Spleen (tissue), 11 donors: ENCODE measurements at regions not wholly inside any gene's neighbourhood (a gene's known extent, or its start where the extent isn't known, plus 50 kb on each side); places are given as distances from the start of the nearest gene placed in this dataset.

Experiments used
- DNase-seq: peaks from one replicate; pipeline ENCODE4 v3.0.0-alpha.2; 2020
- H3K27ac ChIP-seq, 8 donors: fragments of 200-600 bp; sonication (generic) in 7 of 8; 1 replicate in 4 of 8; 2 replicates in 4 of 8; pipeline versions ENCODE4 v1.5.0 to v1.8.0; 2016 to 2021; ENCODE audit warnings: inconsistent platforms in 4 of 8, mild to moderate bottlenecking in 4 of 8, moderate library complexity in 1 of 8
- H3K27me3 ChIP-seq, 7 donors: fragments of 200-600 bp; sonication (generic) in 6 of 7; replicated peaks in 1 of 7; 1 replicate in 4 of 7; 2 replicates in 3 of 7; pipeline versions ENCODE4 v1.5.0 to v1.8.0; 2016 to 2021; ENCODE audit warnings: inconsistent platforms in 3 of 7, mild to moderate bottlenecking in 1 of 7
- H3K36me3 ChIP-seq, 6 donors: fragments of 200-600 bp; sonication (generic) in 5 of 6; 1 replicate in 4 of 6; 2 replicates in 2 of 6; pipeline versions ENCODE4 v1.5.0 to v1.8.0; 2016 to 2021; ENCODE audit warnings: inconsistent platforms in 2 of 6
- H3K4me1 ChIP-seq, 6 donors: fragments of 200-600 bp; sonication (generic) in 5 of 6; 1 replicate in 3 of 6; 2 replicates in 3 of 6; pipeline versions ENCODE4 v1.5.0 to v1.8.0; 2016 to 2021; ENCODE audit warnings: inconsistent platforms in 3 of 6
- H3K4me3 ChIP-seq, 8 donors: fragments of 200-600 bp; sonication (generic) in 7 of 8; 1 replicate in 4 of 8; 2 replicates in 4 of 8; pipeline versions ENCODE4 v1.5.0 to v1.8.0; 2016 to 2021; ENCODE audit warnings: inconsistent platforms in 4 of 8, mild to moderate bottlenecking in 4 of 8, moderate library complexity in 2 of 8
- H3K9me3 ChIP-seq, 8 donors: fragments of 200-600 bp; sonication (generic) in 7 of 8; 1 replicate in 4 of 8; 2 replicates in 4 of 8; pipeline versions ENCODE4 v1.5.0 to v1.8.0; 2016 to 2021; ENCODE audit warnings: inconsistent platforms in 4 of 8
- POLR2A ChIP-seq, 3 donors: fragments of 450-650 bp; IDR thresholded peaks; one replicate each; pipeline ENCODE4 v1.5.1; 2017; ENCODE audit warnings: antibody characterized with exemption in 3 of 3, mild to moderate bottlenecking in 1 of 3
- POLR2AphosphoS5 ChIP-seq, 3 donors: sonication (generic); formaldehyde crosslinking; IDR thresholded peaks; one replicate each; pipeline ENCODE4 v1.5.1; 2017; ENCODE audit warnings: antibody characterized with exemption in 3 of 3
- WGBS, 5 donors: extraction: QIAGEN DNeasy Blood & Tissue Kit in 3 of 5; methylation state at CpG; one replicate each; pipeline versions ENCODE4 v1.1.5 to v1.1.7; 2013 to 2018; 5-methylcytosine and 5-hydroxymethylcytosine counted together
- intact Hi-C: fragments of 100-400 bp; cut with DNase I; formaldehyde crosslinking; loops from one replicate; pipeline ENCODE4 v1.15.0; 2023; ENCODE audit warnings: low total_unique reads
- TF ChIP-seq, protein P1 (sequence below), 11 experiments: fragments of 200-600 bp in 7 of 11; fragments of 450-650 bp in 4 of 11; sonication (generic) in 4 of 11; IDR thresholded peaks in 8 of 11; conservative IDR thresholded peaks in 3 of 11; 1 replicate in 7 of 11; 2 replicates in 4 of 11; pipeline versions ENCODE4 v1.4.0 to v1.8.0; 2016 to 2021; ENCODE audit warnings: antibody characterized with exemption in 11 of 11, inconsistent platforms in 4 of 11, mild to moderate bottlenecking in 1 of 11
- donor health status: healthy with polysubstance abuse.
- donor health status: DM: no; HTN: no; CAD: no; lungs with moderate emphysema.
- donor health status: DM: no; HTN: no; CAD: no.
- donor health status: Bipolar disorder and iron deficiency.
- donor health status: healthy.
- donor health status: DM: no; HTN: no; CAD: no.
- donor health status: DM: yes; HTN: yes; CAD: no.

DNA sequence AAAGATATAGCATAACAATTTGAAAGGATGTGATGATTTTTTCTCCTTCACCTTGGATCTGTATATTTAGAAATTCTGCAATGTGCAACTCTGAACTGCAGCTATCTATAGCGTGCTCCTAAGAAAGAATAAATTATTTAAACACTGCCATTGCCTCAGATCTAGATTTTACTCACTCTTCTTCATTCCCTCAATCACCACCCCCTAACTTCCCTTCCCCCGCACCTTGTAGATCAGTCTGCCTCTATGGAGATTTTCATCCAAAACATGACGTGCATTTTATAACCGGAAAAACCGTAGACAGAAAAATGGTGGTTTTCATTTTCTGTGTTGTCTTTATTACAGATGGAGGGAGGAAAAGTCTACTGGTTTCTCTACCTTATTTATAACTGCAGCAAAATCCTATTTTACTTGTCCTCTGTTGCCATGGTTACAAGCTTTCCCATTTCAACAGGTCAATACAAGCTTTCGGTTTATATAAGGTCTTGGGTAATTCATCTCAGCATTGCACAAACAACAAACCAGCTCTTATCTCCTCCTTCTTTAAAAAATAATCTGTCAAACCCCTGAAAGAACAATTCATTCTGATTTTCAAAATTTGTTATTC, 480.0 kb downstream of the TAF11L14 start:
- Histone ChIP-seq H3K27me3 (no peaks in the 10 kb centered on the region), H3K4me1 (no peaks in the 10 kb centered on the region), H3K9me3 (peaks cover 0 to 2% (median 0%) of the 10 kb centered on the region in 8 donors), H3K27ac (no peak overlapping the region), H3K4me3 (no peak overlapping the region), H3K36me3 (no peaks in the 10 kb centered on the region)
- TF ChIP-seq POLR2AphosphoS5 (IDR thresholded peaks at IDR 0.05): no peak
- TF ChIP-seq, protein P1, sequence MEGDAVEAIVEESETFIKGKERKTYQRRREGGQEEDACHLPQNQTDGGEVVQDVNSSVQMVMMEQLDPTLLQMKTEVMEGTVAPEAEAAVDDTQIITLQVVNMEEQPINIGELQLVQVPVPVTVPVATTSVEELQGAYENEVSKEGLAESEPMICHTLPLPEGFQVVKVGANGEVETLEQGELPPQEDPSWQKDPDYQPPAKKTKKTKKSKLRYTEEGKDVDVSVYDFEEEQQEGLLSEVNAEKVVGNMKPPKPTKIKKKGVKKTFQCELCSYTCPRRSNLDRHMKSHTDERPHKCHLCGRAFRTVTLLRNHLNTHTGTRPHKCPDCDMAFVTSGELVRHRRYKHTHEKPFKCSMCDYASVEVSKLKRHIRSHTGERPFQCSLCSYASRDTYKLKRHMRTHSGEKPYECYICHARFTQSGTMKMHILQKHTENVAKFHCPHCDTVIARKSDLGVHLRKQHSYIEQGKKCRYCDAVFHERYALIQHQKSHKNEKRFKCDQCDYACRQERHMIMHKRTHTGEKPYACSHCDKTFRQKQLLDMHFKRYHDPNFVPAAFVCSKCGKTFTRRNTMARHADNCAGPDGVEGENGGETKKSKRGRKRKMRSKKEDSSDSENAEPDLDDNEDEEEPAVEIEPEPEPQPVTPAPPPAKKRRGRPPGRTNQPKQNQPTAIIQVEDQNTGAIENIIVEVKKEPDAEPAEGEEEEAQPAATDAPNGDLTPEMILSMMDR (IDR thresholded peaks at IDR 0.05 in 8 of 11, conservative IDR thresholded peaks at IDR 0.05 in 3 of 11): no peak
- no peak for TF ChIP-seq POLR2A (IDR thresholded peaks at IDR 0.05)
- no peak for DNase-seq
- 73 to 85% (median 81%) methylated on average over 6 of the region's 6 CpGs for WGBS, 5 donors
- intact Hi-C loops: no loop called here

DNA sequence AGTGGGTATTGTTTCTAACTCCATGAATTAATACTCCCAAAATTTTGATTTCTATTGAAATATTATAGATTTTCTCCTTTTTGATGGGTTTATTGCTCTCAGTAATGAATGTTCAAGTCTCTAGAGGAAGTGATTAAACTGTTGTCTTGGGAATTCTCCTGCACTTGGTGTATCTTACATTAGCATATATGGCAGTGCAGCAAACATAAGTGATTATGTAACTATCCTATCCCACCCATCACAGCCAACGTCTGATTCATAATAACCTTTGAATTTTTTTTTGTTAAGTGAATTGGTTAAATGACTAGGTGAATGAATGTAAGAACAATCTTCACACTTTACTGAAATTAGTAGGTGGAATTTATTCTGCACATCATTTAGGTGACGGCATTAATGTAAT, 483.7 kb downstream of the TAF11L14 start:
- Histone ChIP-seq H3K27me3 (no peaks in the 10 kb centered on the region), H3K9me3 (peaks cover 0 to 7% (median 0%) of the 10 kb centered on the region in 8 donors), H3K4me3 (no peak overlapping the region), H3K36me3 (no peaks in the 10 kb centered on the region), H3K4me1 (no peaks in the 10 kb centered on the region), H3K27ac (no peak overlapping the region)
- TF ChIP-seq, protein P1 (IDR thresholded peaks at IDR 0.05 in 8 of 11, conservative IDR thresholded peaks at IDR 0.05 in 3 of 11): no peak
- TF ChIP-seq POLR2AphosphoS5 (IDR thresholded peaks at IDR 0.05): no peak
- TF ChIP-seq POLR2A (IDR thresholded peaks at IDR 0.05): no peak
- no peak for DNase-seq
- WGBS, 5 donors: 68 to 89% (median 70%) methylated on average over 2 of the region's 2 CpGs
- intact Hi-C loops: no loop called here

DNA sequence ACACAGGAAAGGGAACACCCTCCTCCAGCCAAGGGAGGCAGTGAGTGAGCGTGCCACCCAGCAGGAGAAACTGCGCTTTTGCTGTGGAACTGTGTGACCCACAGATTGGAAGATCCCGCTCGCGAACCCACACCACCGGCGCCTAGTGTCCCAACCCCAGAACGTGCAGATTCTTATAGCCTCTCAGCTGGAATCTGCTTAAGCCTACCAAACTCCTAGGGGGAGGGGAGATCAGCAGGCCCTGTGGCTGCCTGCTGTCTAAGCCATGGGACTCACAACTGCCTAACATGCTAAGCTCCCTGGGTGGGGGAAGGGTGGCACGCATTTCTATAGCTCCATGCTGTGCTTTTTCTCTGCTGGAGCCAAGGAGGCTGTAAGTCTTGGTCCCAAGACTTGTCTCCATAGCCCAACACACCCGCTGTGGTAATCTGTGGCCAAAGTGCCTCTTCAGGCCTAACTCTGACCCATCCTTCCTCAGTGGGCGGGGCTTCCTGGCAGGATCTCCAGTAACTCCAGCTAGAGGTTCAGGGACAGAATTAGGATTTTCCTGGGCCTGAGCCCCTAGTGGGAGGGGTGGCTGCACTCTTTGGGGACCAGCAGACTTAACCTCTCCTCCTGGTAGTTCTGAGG, 485.0 kb downstream of the TAF11L14 start:
- Histone ChIP-seq H3K4me1 (no peaks in the 10 kb centered on the region), H3K27me3 (no peaks in the 10 kb centered on the region), H3K36me3 (no peaks in the 10 kb centered on the region), H3K4me3 (no peak overlapping the region), H3K9me3 (peaks cover 0 to 7% (median 1%) of the 10 kb centered on the region in 8 donors), H3K27ac (no peak overlapping the region)
- WGBS, 5 donors: 90 to 95% (median 92%) methylated on average over 11 of the region's 11 CpGs
- DNase-seq: no peak
- TF ChIP-seq, protein P1 (IDR thresholded peaks at IDR 0.05 in 8 of 11, conservative IDR thresholded peaks at IDR 0.05 in 3 of 11): no peak
- no peak for TF ChIP-seq POLR2A (IDR thresholded peaks at IDR 0.05)
- TF ChIP-seq POLR2AphosphoS5 (IDR thresholded peaks at IDR 0.05): no peak
- intact Hi-C loops: no loop called here

DNA sequence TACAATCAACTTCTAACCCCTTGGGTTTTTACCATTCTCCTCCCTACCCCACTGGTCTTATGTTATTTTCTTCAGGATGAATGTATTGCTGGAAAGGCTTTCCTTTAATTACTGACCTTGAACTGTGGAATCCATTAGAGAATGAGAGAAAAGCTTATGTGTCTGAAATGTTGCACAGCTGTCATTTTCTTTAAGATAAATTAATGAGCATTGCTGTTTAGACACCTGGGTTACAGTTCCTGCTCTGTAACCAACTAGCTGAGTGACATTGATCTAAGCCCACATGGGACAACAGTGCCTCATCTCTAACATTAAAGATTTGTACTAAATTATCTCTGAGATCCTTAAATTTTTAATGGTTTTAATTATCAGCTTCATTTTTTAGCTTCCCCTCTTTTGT, 507.0 kb downstream of the TAF11L14 start:
- DNase-seq: no peak
- H3K36me3 ChIP-seq: no peaks in the 10 kb centered on the region
- H3K27me3 ChIP-seq: no peaks in the 10 kb centered on the region
- H3K9me3 ChIP-seq: peaks cover 0 to 24% (median 15%) of the 10 kb centered on the region in 8 donors
- H3K4me3 ChIP-seq: no peak overlapping the region
- intact Hi-C loops: no loop called here
- no peaks in the 10 kb centered on the region for H3K4me1 ChIP-seq
- TF ChIP-seq, protein P1 (IDR thresholded peaks at IDR 0.05 in 8 of 11, conservative IDR thresholded peaks at IDR 0.05 in 3 of 11): no peak
- no peak for TF ChIP-seq POLR2AphosphoS5 (IDR thresholded peaks at IDR 0.05)
- no peak overlapping the region for H3K27ac ChIP-seq
